Caco-2 (cell line): ENCODE measurements at regions not wholly inside any gene's neighbourhood (a gene's known extent, or its start where the extent isn't known, plus 50 kb on each side); places are given as distances from the start of the nearest gene placed in this dataset.
"Not testable (repeated sequence)": the region's sequence is repeated elsewhere in the genome, so short reads cannot be mapped to it uniquely, and the experiment has no call there.

Experiments used
- BruUV-seq: library from RNA; stranded (reverse); fragments of 400-500 nt; replicated peaks from 2 replicates; lab custom pipeline; 2021; lab: Mats Ljungman, UMichigan
- CTCF ChIA-PET: fragments of 300-600 bp; sonication (Branson Sonifier 250); formaldehyde crosslinking; loops from one replicate; lab custom pipeline; 2022; ENCODE audit warnings: antibody characterized with exemption; lab: Charles Lee
- POLR2A ChIA-PET: fragments of 300-600 bp; sonication (Branson Sonifier 250); formaldehyde crosslinking; loops from one replicate; lab custom pipeline; 2022; ENCODE audit warnings: antibody characterized with exemption; lab: Charles Lee
- DNase-seq, 2 experiments: peaks; one replicate each; pipeline versions ENCODE4 v3.0.0 to v3.0.0-alpha.2; 2020 to 2022
- H3K27me3 ChIP-seq: replicated peaks from 2 replicates; pipeline ENCODE4 v1.6.0; 2011; ENCODE audit warnings: low read length; ENCODE audit not compliant: control insufficient read depth, insufficient read depth
- H3K36me3 ChIP-seq: 2 replicates; pipeline ENCODE4 v1.5.1; 2011; ENCODE audit warnings: low read length; ENCODE audit not compliant: control insufficient read depth, insufficient read depth
- H3K4me1 ChIP-seq: fragments of 250-450 bp; sonication (Bioruptor Pico); 2 replicates; pipeline ENCODE4 v1.5.1; 2020; ENCODE audit warnings: mild to moderate bottlenecking
- H3K4me3 ChIP-seq: 2 replicates; pipeline ENCODE4 v1.5.1; 2011; ENCODE audit warnings: low read depth, mild to moderate bottlenecking, control low read depth, low read length
- H3K9me3 ChIP-seq: fragments of 250-450 bp; sonication (Bioruptor Pico); 2 replicates; pipeline ENCODE4 v1.5.1; 2020; ENCODE audit warnings: mild to moderate bottlenecking, moderate library complexity
- H3K27ac Mint-ChIP-seq: one replicate; pipeline ENCODE4 v1.8.0; 2022; ENCODE audit warnings: mixed read lengths; ENCODE audit not compliant: unreplicated experiment
- H3K27me3 Mint-ChIP-seq: one replicate; pipeline ENCODE4 v1.8.0; 2022; ENCODE audit warnings: mixed read lengths; ENCODE audit not compliant: insufficient read depth, unreplicated experiment
- H3K36me3 Mint-ChIP-seq: one replicate; pipeline ENCODE4 v1.8.0; 2022; ENCODE audit warnings: mild to moderate bottlenecking, mixed read lengths; ENCODE audit not compliant: insufficient read depth, unreplicated experiment
- H3K4me1 Mint-ChIP-seq: one replicate; pipeline ENCODE4 v1.8.0; 2022; ENCODE audit warnings: low read depth, mixed read lengths; ENCODE audit not compliant: unreplicated experiment
- H3K4me3 Mint-ChIP-seq: one replicate; pipeline ENCODE4 v1.8.0; 2022; ENCODE audit warnings: mild to moderate bottlenecking, moderate library complexity, mixed read lengths; ENCODE audit not compliant: unreplicated experiment
- H3K9me3 Mint-ChIP-seq: one replicate; pipeline ENCODE4 v1.8.0; 2022; ENCODE audit warnings: mixed read lengths; ENCODE audit not compliant: unreplicated experiment
- intact Hi-C: fragments of 100-400 bp; cut with micrococcal nuclease; formaldehyde crosslinking; loops from one replicate; pipeline ENCODE4 v1.10.0; 2022; ENCODE audit not compliant: unreplicated experiment
- TF ChIP-seq, protein P1 (sequence below), 2 experiments: fragments of 200-600 bp in 1 of 2; IDR thresholded peaks; 1 replicate in 1 of 2; 2 replicates in 1 of 2; pipeline versions ENCODE4 v1.5.1 to v1.8.0; 2011 to 2022; ENCODE audit warnings: antibody characterized with exemption in 1 of 2, control low read depth in 1 of 2, inconsistent platforms in 1 of 2, low read depth in 1 of 2, low read length in 1 of 2, mild to moderate bottlenecking in 1 of 2, moderate library complexity in 1 of 2; ENCODE audit not compliant: insufficient read depth in 1 of 2, severe bottlenecking in 1 of 2, unreplicated experiment in 1 of 2

DNA sequence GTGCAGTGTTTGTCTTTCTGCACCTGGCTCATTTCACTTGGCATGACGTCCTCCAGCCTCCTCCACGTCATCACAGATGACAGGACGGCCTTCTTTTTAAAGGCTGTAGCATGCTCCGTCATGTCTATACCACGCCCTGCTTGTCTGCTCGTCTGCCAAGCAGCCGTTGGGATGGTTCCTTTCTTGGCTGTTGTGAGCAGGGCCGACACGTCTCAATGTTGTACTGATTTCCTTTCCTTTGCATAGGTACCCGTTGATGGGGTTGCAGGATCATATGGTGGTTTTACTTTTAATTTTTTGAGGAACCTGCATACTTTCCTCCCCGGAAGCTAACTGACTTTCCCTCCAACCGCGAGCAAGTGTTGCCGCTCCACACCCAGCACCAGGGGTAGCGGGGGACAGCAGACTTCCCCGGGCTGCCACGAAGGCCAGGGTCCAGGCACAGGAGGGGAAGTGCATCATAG is 212.2 kb upstream of the ZNF469 start:
- ChIA-PET POLR2A (no interaction called here), CTCF (interaction anchor here (0.6 kb wide), 1 partner anchor 84 kb away, joined by 4 read pairs; no protein-coding TSS in a partner anchor)
- Histone ChIP-seq H3K27me3 (no peaks in the 10 kb centered on the region), H3K9me3 (no peaks in the 10 kb centered on the region), H3K4me3 (no peak overlapping the region), H3K36me3 (no peaks in the 10 kb centered on the region), H3K4me1 (no peaks in the 10 kb centered on the region)
- H3K27me3 Mint-ChIP-seq = peaks cover 3% of the 10 kb centered on the region
- H3K36me3 Mint-ChIP-seq = no peaks in the 10 kb centered on the region
- TF ChIP-seq, protein P1, sequence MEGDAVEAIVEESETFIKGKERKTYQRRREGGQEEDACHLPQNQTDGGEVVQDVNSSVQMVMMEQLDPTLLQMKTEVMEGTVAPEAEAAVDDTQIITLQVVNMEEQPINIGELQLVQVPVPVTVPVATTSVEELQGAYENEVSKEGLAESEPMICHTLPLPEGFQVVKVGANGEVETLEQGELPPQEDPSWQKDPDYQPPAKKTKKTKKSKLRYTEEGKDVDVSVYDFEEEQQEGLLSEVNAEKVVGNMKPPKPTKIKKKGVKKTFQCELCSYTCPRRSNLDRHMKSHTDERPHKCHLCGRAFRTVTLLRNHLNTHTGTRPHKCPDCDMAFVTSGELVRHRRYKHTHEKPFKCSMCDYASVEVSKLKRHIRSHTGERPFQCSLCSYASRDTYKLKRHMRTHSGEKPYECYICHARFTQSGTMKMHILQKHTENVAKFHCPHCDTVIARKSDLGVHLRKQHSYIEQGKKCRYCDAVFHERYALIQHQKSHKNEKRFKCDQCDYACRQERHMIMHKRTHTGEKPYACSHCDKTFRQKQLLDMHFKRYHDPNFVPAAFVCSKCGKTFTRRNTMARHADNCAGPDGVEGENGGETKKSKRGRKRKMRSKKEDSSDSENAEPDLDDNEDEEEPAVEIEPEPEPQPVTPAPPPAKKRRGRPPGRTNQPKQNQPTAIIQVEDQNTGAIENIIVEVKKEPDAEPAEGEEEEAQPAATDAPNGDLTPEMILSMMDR (IDR thresholded peaks at IDR 0.05; ENCODE audit: insufficient read depth in 1 of 2, low read depth in 1 of 2, low read length in 1 of 2, severe bottlenecking in 1 of 2, unreplicated experiment in 1 of 2) = no peak
- H3K4me1 Mint-ChIP-seq = no peaks in the 10 kb centered on the region
- DNase-seq = no peak
- BruUV-seq = no TSS peak
- no peak overlapping the region for H3K4me3 Mint-ChIP-seq
- no peak overlapping the region for H3K27ac Mint-ChIP-seq
- intact Hi-C loops = no loop called here
- H3K9me3 Mint-ChIP-seq = peaks cover 21% of the 10 kb centered on the region

DNA sequence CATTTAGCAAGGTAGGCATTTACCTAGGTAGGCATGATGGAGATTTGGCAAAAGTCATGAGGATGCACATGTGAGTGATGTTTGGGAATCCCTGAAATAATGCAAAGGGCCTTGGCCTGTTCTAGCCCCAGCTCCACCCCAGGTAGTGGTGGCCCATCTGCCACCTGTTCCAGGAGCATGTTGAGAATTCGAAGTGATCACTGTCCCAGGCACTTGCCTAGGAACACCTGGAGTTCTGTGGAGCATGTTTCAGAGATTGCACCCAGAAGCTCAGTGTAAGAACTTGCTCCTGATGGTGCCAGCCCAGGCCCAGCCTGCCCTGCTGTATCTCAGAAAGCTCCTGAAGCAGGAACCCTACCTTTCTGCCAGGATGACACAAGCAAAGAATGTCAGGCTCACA is 211.6 kb upstream of the ZNF469 start:
- CTCF ChIA-PET = interaction anchor here (0.6 kb wide), 1 partner anchor 83 kb away, joined by 4 read pairs; no protein-coding TSS in a partner anchor
- H3K27me3 Mint-ChIP-seq, H3K27ac Mint-ChIP-seq, H3K36me3 ChIP-seq, DNase-seq, H3K36me3 Mint-ChIP-seq, H3K4me1 ChIP-seq, H3K9me3 ChIP-seq, H3K4me1 Mint-ChIP-seq, H3K4me3 Mint-ChIP-seq, H3K4me3 ChIP-seq, BruUV-seq, H3K27me3 ChIP-seq, intact Hi-C loops, POLR2A ChIA-PET: not testable (repeated sequence)
- peaks cover 21% of the 10 kb centered on the region for H3K9me3 Mint-ChIP-seq

DNA sequence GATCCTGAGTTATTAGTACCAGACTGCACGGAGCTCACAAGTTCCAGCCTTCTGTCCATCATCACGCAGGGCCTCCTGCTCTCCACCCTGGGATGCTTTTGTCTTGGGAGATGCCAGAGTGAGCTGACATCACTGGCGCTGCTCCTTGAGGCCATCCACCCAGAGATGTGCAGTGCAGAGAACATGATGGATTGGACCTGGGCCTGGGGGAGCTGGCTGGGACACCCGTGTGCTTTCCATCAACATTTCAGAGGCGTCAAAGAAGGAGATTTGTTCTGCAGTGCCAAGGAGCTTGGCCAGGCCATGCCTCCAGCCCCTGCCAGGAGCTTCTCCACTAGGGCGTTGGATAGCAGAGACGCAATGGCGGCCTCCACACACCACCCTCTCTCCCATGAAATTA is 206.6 kb upstream of the ZNF469 start:
- CTCF ChIA-PET, POLR2A ChIA-PET, intact Hi-C loops, H3K36me3 ChIP-seq, H3K9me3 ChIP-seq, H3K36me3 Mint-ChIP-seq, H3K4me1 Mint-ChIP-seq, H3K27me3 Mint-ChIP-seq, BruUV-seq, H3K4me1 ChIP-seq, DNase-seq, H3K4me3 Mint-ChIP-seq, H3K4me3 ChIP-seq, H3K27ac Mint-ChIP-seq, H3K27me3 ChIP-seq: not testable (repeated sequence)
- peaks cover 22% of the 10 kb centered on the region for H3K9me3 Mint-ChIP-seq

DNA sequence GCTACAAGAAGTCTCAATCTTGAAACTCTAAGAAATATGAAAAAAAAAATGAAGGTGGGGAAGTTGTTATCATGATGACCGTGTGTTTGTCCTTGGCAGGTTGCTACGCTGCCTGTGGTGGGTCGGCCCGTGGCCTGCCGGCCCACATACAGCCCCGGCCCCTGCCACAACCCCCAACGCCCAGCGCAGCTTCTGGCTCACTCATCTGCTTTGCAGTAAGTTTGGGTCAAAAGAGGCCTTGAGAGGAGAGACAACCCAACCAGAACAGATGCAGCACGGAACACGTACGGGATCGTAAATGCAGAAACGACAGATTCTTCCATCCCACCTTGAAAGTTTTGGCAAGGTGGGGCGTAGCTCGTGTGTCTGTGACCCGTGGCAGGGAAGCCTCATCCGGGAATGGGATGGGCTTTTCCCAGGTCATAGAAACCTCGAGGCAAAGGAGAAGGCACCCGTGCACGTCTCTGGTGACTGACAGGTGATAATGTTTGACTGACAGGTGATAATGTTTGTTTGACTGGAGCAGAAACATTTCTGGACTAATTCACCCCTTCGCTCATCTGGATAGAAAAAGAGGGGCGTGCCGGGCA is 206.1 kb upstream of the ZNF469 start:
- CTCF ChIA-PET, H3K4me1 Mint-ChIP-seq, H3K9me3 ChIP-seq, H3K27me3 Mint-ChIP-seq, H3K27ac Mint-ChIP-seq, H3K4me3 Mint-ChIP-seq, H3K4me3 ChIP-seq, H3K36me3 Mint-ChIP-seq, H3K4me1 ChIP-seq, POLR2A ChIA-PET, H3K36me3 ChIP-seq, H3K27me3 ChIP-seq, BruUV-seq, DNase-seq, intact Hi-C loops: not testable (repeated sequence)
- H3K9me3 Mint-ChIP-seq = peaks cover 27% of the 10 kb centered on the region

DNA sequence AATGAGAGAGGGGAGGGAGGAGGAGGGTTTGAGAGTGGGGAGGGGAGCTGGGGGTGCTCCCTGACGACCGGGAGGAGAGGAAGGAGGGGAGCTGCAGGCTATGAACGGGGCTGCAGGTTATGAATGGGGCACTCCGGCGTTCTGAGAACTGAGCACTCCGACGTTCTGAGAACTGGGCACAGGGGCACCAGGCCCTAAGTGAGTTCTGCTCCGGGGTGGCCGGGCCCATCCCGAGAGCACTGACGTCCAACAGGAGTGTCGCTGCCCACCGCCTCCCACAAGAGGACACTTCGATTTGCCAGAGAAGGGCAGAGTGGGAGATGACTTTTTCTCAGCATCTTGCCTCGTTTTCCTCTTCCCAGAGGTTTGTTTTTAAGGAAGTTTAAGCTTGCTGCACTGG is 204.5 kb upstream of the ZNF469 start:
- H3K36me3 Mint-ChIP-seq, H3K4me3 ChIP-seq, BruUV-seq, H3K27me3 Mint-ChIP-seq, H3K27me3 ChIP-seq, H3K36me3 ChIP-seq, H3K9me3 ChIP-seq, POLR2A ChIA-PET, H3K4me1 ChIP-seq, CTCF ChIA-PET, DNase-seq, intact Hi-C loops, H3K4me1 Mint-ChIP-seq, H3K27ac Mint-ChIP-seq, H3K4me3 Mint-ChIP-seq: not testable (repeated sequence)
- H3K9me3 Mint-ChIP-seq = peaks cover 16% of the 10 kb centered on the region

DNA sequence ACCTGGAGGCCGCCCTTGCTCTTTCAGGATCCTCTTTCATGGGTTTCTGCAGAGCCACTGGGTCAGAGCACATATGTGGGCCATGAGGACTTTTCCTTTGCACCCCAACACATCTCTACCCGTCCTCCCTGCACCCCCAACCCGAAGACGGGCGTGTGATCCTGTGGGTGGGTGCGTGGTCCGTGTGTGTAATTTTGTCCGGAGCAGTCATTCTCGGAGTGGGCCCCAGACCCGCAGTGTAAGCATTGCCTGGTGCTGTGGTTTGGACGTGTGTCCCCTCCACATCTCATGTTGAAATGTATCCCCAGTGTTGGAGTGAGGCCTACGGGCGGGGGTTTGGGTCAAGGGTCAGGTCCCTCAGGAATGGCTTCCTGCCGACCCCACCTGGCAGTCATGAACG is 203.9 kb upstream of the ZNF469 start:
- H3K4me3 Mint-ChIP-seq, BruUV-seq, H3K27me3 Mint-ChIP-seq, DNase-seq, H3K36me3 ChIP-seq, H3K27ac Mint-ChIP-seq, H3K9me3 ChIP-seq, H3K4me1 ChIP-seq, H3K27me3 ChIP-seq, H3K9me3 Mint-ChIP-seq, intact Hi-C loops, H3K4me3 ChIP-seq, POLR2A ChIA-PET, H3K4me1 Mint-ChIP-seq, H3K36me3 Mint-ChIP-seq, CTCF ChIA-PET: not testable (repeated sequence)
